ENCODE measurements at regions not wholly inside any gene's neighbourhood (a gene's known extent, or its start where the extent isn't known, plus 50 kb on each side); places are given as distances from the start of the nearest gene placed in this dataset.

- TF ChIP-seq HMGXB4 (CRISPR knock-in tag; IDR thresholded peaks at IDR 0.05) (no peak), ERG (CRISPR knock-in tag; IDR thresholded peaks at IDR 0.05) (no peak), USF2 (CRISPR knock-in tag; IDR thresholded peaks at IDR 0.05) (no peak), ZNF121 (CRISPR knock-in tag; IDR thresholded peaks at IDR 0.05) (no peak), ZNF396 (CRISPR knock-in tag; IDR thresholded peaks at IDR 0.05; ENCODE audit: borderline replicate concordance) (no peak), ZNF671 (CRISPR knock-in tag; IDR thresholded peaks at IDR 0.05) (no peak), ZNF281 (CRISPR knock-in tag; IDR thresholded peaks at IDR 0.05) (no peak), ZNF512 (CRISPR knock-in tag; IDR thresholded peaks at IDR 0.05; ENCODE audit: borderline replicate concordance) (no peak), ESRRA (CRISPR knock-in tag; IDR thresholded peaks at IDR 0.05; ENCODE audit: borderline replicate concordance) (no peak), ZNF219 (CRISPR knock-in tag; IDR thresholded peaks at IDR 0.05; ENCODE audit: borderline replicate concordance) (no peak)
Observed at GRCh38 chr2:76445880-76446279, 735.2 kb upstream of the GCFC2 start (continued).

- CTCF ChIA-PET = interaction anchor here (0.5 kb wide), 1 partner anchor 122 kb away, joined by 3 read pairs; no protein-coding TSS in a partner anchor
- H3K4me1 Mint-ChIP-seq = peaks cover 10% of the 10 kb centered on the region
- TF ChIP-seq ZNF281 (CRISPR knock-in tag; IDR thresholded peaks at IDR 0.05) = no peak
- TF ChIP-seq ZBTB43 (CRISPR knock-in tag; IDR thresholded peaks at IDR 0.05) = no peak
- TF ChIP-seq TEAD1 (CRISPR knock-in tag; IDR thresholded peaks at IDR 0.05) = no peak
- TF ChIP-seq FOXK1 (CRISPR knock-in tag; IDR thresholded peaks at IDR 0.05) = no peak
- TF ChIP-seq AR (CRISPR knock-in tag; IDR thresholded peaks at IDR 0.05) = no peak
- no peak for TF ChIP-seq ZNF416 (CRISPR knock-in tag; IDR thresholded peaks at IDR 0.05)
- no peak for TF ChIP-seq FOXP1 (CRISPR knock-in tag; IDR thresholded peaks at IDR 0.05; ENCODE audit: borderline replicate concordance)
- TF ChIP-seq MXD4 (CRISPR knock-in tag; IDR thresholded peaks at IDR 0.05; ENCODE audit: borderline replicate concordance) = no peak
- TF ChIP-seq ZNF425 (CRISPR knock-in tag; conservative IDR thresholded peaks at IDR 0.05) = no peak
Observed at GRCh38 chr2:76444732-76445131, 734.0 kb upstream of the GCFC2 start.

More at GRCh38 chr2:76444732-76445131, 734.0 kb upstream of the GCFC2 start:
- ATAC-seq (no peak), DNase-seq (ENCODE audit: low spot score) (no peak)
- Mint-ChIP-seq H3K36me3 (peaks cover 29% of the 10 kb centered on the region), H3K27ac (no peak overlapping the region), H3K9me3 (peaks cover 29% of the 10 kb centered on the region), H3K4me3 (no peak overlapping the region), H3K27me3 (ENCODE audit: low read depth) (no peaks in the 10 kb centered on the region)
- POLR2A ChIA-PET = no interaction called here
